Adrenal gland (tissue), 9 donors: ENCODE measurements at regions not wholly inside any gene's neighbourhood (a gene's known extent, or its start where the extent isn't known, plus 50 kb on each side); places are given as distances from the start of the nearest gene placed in this dataset.
"Not testable (repeated sequence)": the region's sequence is repeated elsewhere in the genome, so short reads cannot be mapped to it uniquely, and the experiment has no call there.

Experiments
- DNase-seq, 7 donors: peaks; one replicate each; pipeline ENCODE4 v3.0.0-alpha.2; 2019 to 2020
- H3K27ac ChIP-seq, 5 donors: fragments of 200-600 bp; sonication (generic) in 4 of 5; 1 replicate in 3 of 5; 2 replicates in 2 of 5; pipeline versions ENCODE4 v1.5.1 to v1.8.0; 2016 to 2020; ENCODE audit warnings: mild to moderate bottlenecking in 1 of 5
- H3K27me3 ChIP-seq: fragments of 200-600 bp; 2 replicates; pipeline ENCODE4 v1.8.0; 2021
- H3K36me3 ChIP-seq, 2 donors: fragments of 200-600 bp; replicated peaks in 1 of 2; 1 replicate in 1 of 2; 2 replicates in 1 of 2; pipeline versions ENCODE4 v1.5.1 to v1.8.0; 2018 to 2022
- H3K4me1 ChIP-seq, 2 donors: fragments of 200-600 bp; replicated peaks in 1 of 2; 1 replicate in 1 of 2; 2 replicates in 1 of 2; pipeline versions ENCODE4 v1.5.1 to v1.8.0; 2018 to 2021
- H3K4me3 ChIP-seq, 4 donors: fragments of 200-600 bp; sonication (generic) in 3 of 4; one replicate each; pipeline ENCODE4 v1.5.1; 2016 to 2018
- H3K9me3 ChIP-seq, 3 donors: fragments of 200-600 bp; sonication (generic) in 1 of 3; replicated peaks in 1 of 3; 1 replicate in 2 of 3; 2 replicates in 1 of 3; pipeline versions ENCODE4 v1.5.1 to v1.8.0; 2016 to 2021
- CTCF ChIP-seq, 6 experiments: fragments of 450-650 bp in 4 of 6; fragments of 200-600 bp in 2 of 6; sonication (generic) in 1 of 6; IDR thresholded peaks; 1 replicate in 5 of 6; 2 replicates in 1 of 6; pipeline versions ENCODE4 v1.5.1 to v1.8.0; 2016 to 2021; ENCODE audit warnings: antibody characterized with exemption in 6 of 6, mild to moderate bottlenecking in 2 of 6, moderate library complexity in 1 of 6
- POLR2A ChIP-seq, 2 donors: fragments of 450-650 bp; IDR thresholded peaks; one replicate each; pipeline ENCODE4 v1.6.1; 2017; ENCODE audit warnings: antibody characterized with exemption in 2 of 2, mild to moderate bottlenecking in 2 of 2, moderate library complexity in 1 of 2
- WGBS, 4 donors: extraction: QIAGEN DNeasy Blood & Tissue Kit in 2 of 4; methylation state at CpG; one replicate each; pipeline versions ENCODE4 v1.1.5 to v1.1.7; 2013 to 2017; 5-methylcytosine and 5-hydroxymethylcytosine counted together
- intact Hi-C, 2 donors: fragments of 100-400 bp; cut with DNase I; formaldehyde crosslinking; loops; one replicate each; pipeline versions ENCODE4 v1.14.1 to v1.15.0; 2022 to 2023
- donor health status: healthy with polysubstance abuse.
- donor health status: Bipolar disorder and iron deficiency.
- donor health status: DM: yes; HTN: yes; CAD: no.
- donor health status: DM: no; HTN: no; CAD: no.
- donor health status: DM: no; HTN: no; CAD: no.

GRCh38 chr11:96579656-96580055, 189.8 kb downstream of the JRKL start:
- Histone ChIP-seq H3K27me3 (no peaks in the 10 kb centered on the region), H3K9me3 (no peaks in the 10 kb centered on the region), H3K4me1 (no peaks in the 10 kb centered on the region), H3K36me3 (no peaks in the 10 kb centered on the region), H3K4me3 (no peak overlapping the region), H3K27ac (no peak overlapping the region)
- no peak for DNase-seq
- TF ChIP-seq CTCF (IDR thresholded peaks at IDR 0.05) = no peak
- TF ChIP-seq POLR2A (IDR thresholded peaks at IDR 0.05) = no peak
- intact Hi-C loops = no loop called here

- Histone ChIP-seq H3K4me3 (no peak overlapping the region), H3K27me3 (no peaks in the 10 kb centered on the region), H3K9me3 (no peaks in the 10 kb centered on the region), H3K4me1 (no peaks in the 10 kb centered on the region), H3K27ac (no peak overlapping the region), H3K36me3 (no peaks in the 10 kb centered on the region)
- no peak for DNase-seq
- intact Hi-C loops = no loop called here
- TF ChIP-seq POLR2A (IDR thresholded peaks at IDR 0.05) = no peak
- TF ChIP-seq CTCF (IDR thresholded peaks at IDR 0.05) = no peak
- WGBS, 4 donors = 40 to 55% (median 51%) methylated on average over 5 of the region's 5 CpGs
Measured at GRCh38 chr11:96580476-96581040, 190.7 kb downstream of the JRKL start.

- intact Hi-C loops, H3K4me3 ChIP-seq, H3K27me3 ChIP-seq, H3K36me3 ChIP-seq, DNase-seq, H3K4me1 ChIP-seq, H3K27ac ChIP-seq, H3K9me3 ChIP-seq: not testable (repeated sequence)
- 58 to 74% (median 70%) methylated on average over 2 of the region's 2 CpGs for WGBS, 4 donors
Measured at GRCh38 chr11:96585944-96586880, 196.4 kb downstream of the JRKL start.

DNA sequence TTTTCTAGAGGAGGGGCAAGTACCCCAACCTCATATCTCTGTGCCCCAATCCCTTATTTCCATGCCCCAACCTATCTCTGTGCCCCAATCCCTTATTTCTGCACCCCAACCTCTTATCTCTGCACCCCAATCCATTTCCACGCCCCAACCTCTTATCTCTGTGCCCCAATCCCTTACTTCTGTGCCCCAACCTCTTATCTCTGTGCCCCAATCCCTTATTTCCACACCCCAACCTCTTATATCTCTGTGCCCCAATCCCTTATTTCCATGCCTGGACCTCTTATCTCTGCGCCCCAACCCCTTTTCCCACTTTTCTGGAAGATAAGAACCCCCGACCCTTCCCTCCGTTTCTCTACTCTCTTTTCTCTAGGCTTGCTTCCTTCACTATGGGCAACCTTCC, 199.0 kb downstream of the JRKL start:
- H3K27ac ChIP-seq, H3K27me3 ChIP-seq, intact Hi-C loops, H3K36me3 ChIP-seq, DNase-seq, H3K4me1 ChIP-seq, H3K4me3 ChIP-seq, H3K9me3 ChIP-seq: not testable (repeated sequence)
- 74 to 90% (median 78%) methylated on average over 4 of the region's 4 CpGs for WGBS, 4 donors

DNA sequence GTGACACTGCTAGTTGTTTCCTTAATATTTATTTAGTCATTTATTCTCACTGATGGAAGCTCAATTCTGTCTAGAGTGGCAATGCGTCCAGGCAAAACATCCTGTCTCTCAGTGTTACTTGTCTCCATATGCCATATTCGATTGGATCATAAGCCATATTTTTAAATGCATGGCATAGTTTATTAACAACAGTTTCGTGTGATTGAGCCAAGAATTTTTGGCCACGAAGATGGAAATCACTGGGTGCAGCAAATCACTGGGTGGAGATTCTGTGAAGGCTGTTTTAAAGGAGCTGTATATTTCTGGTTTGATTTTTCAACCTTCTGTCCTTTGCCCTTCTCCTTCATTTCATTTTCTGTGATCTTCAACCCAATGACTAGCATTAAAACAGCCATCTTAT, 205.2 kb downstream of the JRKL start:
- intact Hi-C loops = no loop called here
- DNase-seq = no peak
- no peak for TF ChIP-seq CTCF (IDR thresholded peaks at IDR 0.05)
- TF ChIP-seq POLR2A (IDR thresholded peaks at IDR 0.05) = no peak
- no peaks in the 10 kb centered on the region for H3K36me3 ChIP-seq
- no peak overlapping the region for H3K4me3 ChIP-seq
- 68 to 75% (median 72%) methylated on average over 4 of the region's 4 CpGs for WGBS, 4 donors
- no peaks in the 10 kb centered on the region for H3K27me3 ChIP-seq
- H3K4me1 ChIP-seq = no peaks in the 10 kb centered on the region
- H3K9me3 ChIP-seq = no peaks in the 10 kb centered on the region
- no peak overlapping the region for H3K27ac ChIP-seq
